HL-60 (cell line): ENCODE measurements at regions not wholly inside any gene's neighbourhood (a gene's known extent, or its start where the extent isn't known, plus 50 kb on each side); places are given as distances from the start of the nearest gene placed in this dataset.

Experiments used
- DNase-seq, 2 experiments: peaks; one replicate each; pipeline ENCODE4 v3.0.0-alpha.2; 2010 to 2020; ENCODE audit warnings: low read depth in 1 of 2, low spot score in 1 of 2
- H3K27ac ChIP-seq: fragments of 250-450 bp; sonication (Bioruptor Pico); replicated peaks from 2 replicates; pipeline ENCODE4 v1.5.1; 2020; ENCODE audit warnings: mild to moderate bottlenecking, moderate library complexity
- H3K27me3 ChIP-seq: fragments of 250-450 bp; sonication (Bioruptor Pico); 2 replicates; pipeline ENCODE4 v1.5.1; 2021; ENCODE audit warnings: mild to moderate bottlenecking, moderate library complexity; ENCODE audit not compliant: insufficient read depth, poor library complexity, severe bottlenecking
- H3K4me3 ChIP-seq: replicated peaks from 2 replicates; pipeline ENCODE4 v1.5.1; 2011; ENCODE audit warnings: mild to moderate bottlenecking, control low read depth, low read length; ENCODE audit not compliant: insufficient read depth
- GABPA ChIP-seq: IDR thresholded peaks from 2 replicates; pipeline ENCODE4 v1.6.1; 2012; ENCODE audit warnings: low read depth
- POLR2AphosphoS5 ChIP-seq: IDR thresholded peaks from 2 replicates; pipeline ENCODE4 v1.6.1; 2012; ENCODE audit warnings: low read depth
- SPI1 ChIP-seq: IDR thresholded peaks from 2 replicates; pipeline ENCODE4 v1.6.1; 2012; ENCODE audit warnings: low read depth, mild to moderate bottlenecking, borderline replicate concordance
- TF ChIP-seq, protein P1 (sequence below): IDR thresholded peaks from 2 replicates; pipeline ENCODE4 v1.6.1; 2012; ENCODE audit warnings: low read depth; ENCODE audit not compliant: insufficient replicate concordance
- TF ChIP-seq, protein P2 (sequence below): IDR thresholded peaks from one replicate; pipeline ENCODE4 v1.5.1; 2011; ENCODE audit warnings: low read length, control low read depth, inconsistent platforms; ENCODE audit not compliant: insufficient read depth

DNA sequence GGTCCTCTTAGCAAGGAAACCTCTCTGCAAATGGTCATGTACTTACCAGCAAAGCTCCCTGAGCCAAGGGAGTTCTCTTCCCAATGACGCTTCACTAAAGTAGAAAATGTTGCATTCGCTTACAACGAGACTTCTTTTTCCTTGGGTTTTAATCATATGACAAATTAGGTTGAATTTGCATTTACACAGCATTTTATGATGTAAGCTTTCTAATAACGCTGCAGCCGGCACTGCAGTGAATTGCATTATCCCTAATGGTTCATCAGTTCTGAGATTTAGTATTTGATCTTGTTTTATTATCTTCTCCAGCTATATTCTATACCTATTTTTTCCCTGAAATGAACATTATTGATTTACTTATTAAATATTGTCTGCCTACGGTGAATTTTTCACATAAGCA, 339.3 kb upstream of the PFKP start:
- DNase-seq, result no peak
- H3K27ac ChIP-seq, result no peak overlapping the region
- TF ChIP-seq POLR2AphosphoS5 (no peak), SPI1 (no peak), GABPA (no peak)
- TF ChIP-seq, protein P1, sequence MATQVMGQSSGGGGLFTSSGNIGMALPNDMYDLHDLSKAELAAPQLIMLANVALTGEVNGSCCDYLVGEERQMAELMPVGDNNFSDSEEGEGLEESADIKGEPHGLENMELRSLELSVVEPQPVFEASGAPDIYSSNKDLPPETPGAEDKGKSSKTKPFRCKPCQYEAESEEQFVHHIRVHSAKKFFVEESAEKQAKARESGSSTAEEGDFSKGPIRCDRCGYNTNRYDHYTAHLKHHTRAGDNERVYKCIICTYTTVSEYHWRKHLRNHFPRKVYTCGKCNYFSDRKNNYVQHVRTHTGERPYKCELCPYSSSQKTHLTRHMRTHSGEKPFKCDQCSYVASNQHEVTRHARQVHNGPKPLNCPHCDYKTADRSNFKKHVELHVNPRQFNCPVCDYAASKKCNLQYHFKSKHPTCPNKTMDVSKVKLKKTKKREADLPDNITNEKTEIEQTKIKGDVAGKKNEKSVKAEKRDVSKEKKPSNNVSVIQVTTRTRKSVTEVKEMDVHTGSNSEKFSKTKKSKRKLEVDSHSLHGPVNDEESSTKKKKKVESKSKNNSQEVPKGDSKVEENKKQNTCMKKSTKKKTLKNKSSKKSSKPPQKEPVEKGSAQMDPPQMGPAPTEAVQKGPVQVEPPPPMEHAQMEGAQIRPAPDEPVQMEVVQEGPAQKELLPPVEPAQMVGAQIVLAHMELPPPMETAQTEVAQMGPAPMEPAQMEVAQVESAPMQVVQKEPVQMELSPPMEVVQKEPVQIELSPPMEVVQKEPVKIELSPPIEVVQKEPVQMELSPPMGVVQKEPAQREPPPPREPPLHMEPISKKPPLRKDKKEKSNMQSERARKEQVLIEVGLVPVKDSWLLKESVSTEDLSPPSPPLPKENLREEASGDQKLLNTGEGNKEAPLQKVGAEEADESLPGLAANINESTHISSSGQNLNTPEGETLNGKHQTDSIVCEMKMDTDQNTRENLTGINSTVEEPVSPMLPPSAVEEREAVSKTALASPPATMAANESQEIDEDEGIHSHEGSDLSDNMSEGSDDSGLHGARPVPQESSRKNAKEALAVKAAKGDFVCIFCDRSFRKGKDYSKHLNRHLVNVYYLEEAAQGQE, result no peak
- TF ChIP-seq, protein P2, sequence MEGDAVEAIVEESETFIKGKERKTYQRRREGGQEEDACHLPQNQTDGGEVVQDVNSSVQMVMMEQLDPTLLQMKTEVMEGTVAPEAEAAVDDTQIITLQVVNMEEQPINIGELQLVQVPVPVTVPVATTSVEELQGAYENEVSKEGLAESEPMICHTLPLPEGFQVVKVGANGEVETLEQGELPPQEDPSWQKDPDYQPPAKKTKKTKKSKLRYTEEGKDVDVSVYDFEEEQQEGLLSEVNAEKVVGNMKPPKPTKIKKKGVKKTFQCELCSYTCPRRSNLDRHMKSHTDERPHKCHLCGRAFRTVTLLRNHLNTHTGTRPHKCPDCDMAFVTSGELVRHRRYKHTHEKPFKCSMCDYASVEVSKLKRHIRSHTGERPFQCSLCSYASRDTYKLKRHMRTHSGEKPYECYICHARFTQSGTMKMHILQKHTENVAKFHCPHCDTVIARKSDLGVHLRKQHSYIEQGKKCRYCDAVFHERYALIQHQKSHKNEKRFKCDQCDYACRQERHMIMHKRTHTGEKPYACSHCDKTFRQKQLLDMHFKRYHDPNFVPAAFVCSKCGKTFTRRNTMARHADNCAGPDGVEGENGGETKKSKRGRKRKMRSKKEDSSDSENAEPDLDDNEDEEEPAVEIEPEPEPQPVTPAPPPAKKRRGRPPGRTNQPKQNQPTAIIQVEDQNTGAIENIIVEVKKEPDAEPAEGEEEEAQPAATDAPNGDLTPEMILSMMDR, result no peak
- H3K4me3 ChIP-seq, result no peak overlapping the region
- H3K27me3 ChIP-seq, result no peaks in the 10 kb centered on the region

DNA sequence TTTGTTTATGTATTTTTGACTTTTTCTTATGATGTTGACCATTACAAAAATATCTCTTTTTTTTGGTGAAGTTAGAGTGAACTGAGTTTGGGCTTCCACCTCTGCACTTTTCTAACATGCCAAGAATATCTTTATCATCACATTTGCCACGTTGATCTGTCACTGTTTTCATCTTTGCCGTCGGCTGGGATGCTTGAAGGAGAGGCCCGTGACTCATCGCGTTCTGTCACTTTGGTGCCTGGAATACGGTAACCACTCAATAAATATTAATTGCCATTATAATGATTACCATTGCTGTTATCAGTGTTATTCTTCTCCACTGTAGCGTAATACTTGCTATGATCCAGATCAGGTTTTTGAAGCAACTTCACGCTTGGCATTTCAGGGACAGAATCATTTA, 350.8 kb upstream of the PFKP start:
- Histone ChIP-seq H3K4me3 (no peak overlapping the region), H3K27ac (no peak overlapping the region), H3K27me3 (no peaks in the 10 kb centered on the region)
- DNase-seq, result no peak
- TF ChIP-seq, protein P2, result no peak
- TF ChIP-seq POLR2AphosphoS5 (no peak), GABPA (no peak), SPI1 (no peak)
- TF ChIP-seq, protein P1, result no peak

DNA sequence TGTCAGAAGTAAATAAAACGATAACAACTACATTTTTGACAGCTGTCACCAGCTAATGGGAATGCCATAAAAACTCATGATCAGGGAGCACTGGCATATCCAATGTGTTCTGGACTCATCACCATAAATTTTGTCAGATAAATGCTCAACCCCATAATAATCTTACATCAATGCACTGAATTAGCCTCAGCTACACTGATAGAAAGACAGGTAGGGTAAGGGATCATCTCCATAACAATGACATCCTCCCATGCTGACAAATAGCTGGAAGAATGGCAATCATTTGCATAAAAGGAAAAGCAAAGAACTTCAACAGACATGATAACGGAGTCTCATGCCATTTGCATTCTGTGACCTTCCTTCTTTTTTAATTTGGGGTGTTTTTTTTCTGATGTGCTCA, 352.8 kb upstream of the PFKP start:
- TF ChIP-seq, protein P1, result no peak
- TF ChIP-seq, protein P2, result no peak
- no peak for TF ChIP-seq GABPA
- no peak for TF ChIP-seq POLR2AphosphoS5
- TF ChIP-seq SPI1, result no peak
- no peaks in the 10 kb centered on the region for H3K27me3 ChIP-seq
- DNase-seq, result no peak
- H3K4me3 ChIP-seq, result no peak overlapping the region
- H3K27ac ChIP-seq, result no peak overlapping the region
